ENCODE measurements at regions not wholly inside any gene's neighbourhood (a gene's known extent, or its start where the extent isn't known, plus 50 kb on each side); places are given as distances from the start of the nearest gene placed in this dataset.

DNA sequence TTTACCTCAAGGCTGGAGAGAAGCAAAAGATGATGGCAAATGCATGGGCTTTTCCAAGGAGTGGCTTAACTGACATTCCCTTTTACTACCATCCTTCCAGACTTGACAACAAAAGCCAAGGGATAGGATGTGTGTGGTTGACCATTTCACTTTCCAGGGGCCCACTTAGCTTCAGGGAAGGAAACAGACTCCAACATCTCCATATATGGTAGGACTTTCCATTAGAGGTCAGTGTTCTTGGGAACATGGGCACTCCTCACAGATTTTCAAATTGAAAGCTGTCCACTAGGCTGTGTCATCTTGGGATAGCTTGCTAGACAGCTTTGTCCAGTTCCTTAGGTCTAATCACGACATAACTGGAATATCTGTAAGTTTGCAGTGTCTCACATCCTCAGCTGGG is 118.1 kb upstream of the NAMPT start:
- TF ChIP-seq, protein P1, sequence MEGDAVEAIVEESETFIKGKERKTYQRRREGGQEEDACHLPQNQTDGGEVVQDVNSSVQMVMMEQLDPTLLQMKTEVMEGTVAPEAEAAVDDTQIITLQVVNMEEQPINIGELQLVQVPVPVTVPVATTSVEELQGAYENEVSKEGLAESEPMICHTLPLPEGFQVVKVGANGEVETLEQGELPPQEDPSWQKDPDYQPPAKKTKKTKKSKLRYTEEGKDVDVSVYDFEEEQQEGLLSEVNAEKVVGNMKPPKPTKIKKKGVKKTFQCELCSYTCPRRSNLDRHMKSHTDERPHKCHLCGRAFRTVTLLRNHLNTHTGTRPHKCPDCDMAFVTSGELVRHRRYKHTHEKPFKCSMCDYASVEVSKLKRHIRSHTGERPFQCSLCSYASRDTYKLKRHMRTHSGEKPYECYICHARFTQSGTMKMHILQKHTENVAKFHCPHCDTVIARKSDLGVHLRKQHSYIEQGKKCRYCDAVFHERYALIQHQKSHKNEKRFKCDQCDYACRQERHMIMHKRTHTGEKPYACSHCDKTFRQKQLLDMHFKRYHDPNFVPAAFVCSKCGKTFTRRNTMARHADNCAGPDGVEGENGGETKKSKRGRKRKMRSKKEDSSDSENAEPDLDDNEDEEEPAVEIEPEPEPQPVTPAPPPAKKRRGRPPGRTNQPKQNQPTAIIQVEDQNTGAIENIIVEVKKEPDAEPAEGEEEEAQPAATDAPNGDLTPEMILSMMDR (IDR thresholded peaks at IDR 0.05), result no peak
- no peak for TF ChIP-seq POLR2A (IDR thresholded peaks at IDR 0.05)
